Mesothelial cell of epicardium (in vitro differentiated cells): ENCODE measurements at regions not wholly inside any gene's neighbourhood (a gene's known extent, or its start where the extent isn't known, plus 50 kb on each side); places are given as distances from the start of the nearest gene placed in this dataset.
"Not testable (repeated sequence)": the region's sequence is repeated elsewhere in the genome, so short reads cannot be mapped to it uniquely, and the experiment has no call there.

ENCODE experiments used
- DNase-seq, 2 experiments: peaks; one replicate each; pipeline ENCODE4 v3.0.0; 2021; ENCODE audit warnings: low spot score in 2 of 2; ENCODE audit not compliant: unreplicated experiment in 2 of 2
- H3K27ac Mint-ChIP-seq: 2 replicates; pipeline ENCODE4 v1.8.0; 2021; ENCODE audit warnings: mixed read lengths
- H3K27me3 Mint-ChIP-seq: 2 replicates; pipeline ENCODE4 v1.8.0; 2021; ENCODE audit warnings: low read depth, mixed read lengths
- H3K36me3 Mint-ChIP-seq: 2 replicates; pipeline ENCODE4 v1.8.0; 2021; ENCODE audit warnings: mixed read lengths
- H3K4me1 Mint-ChIP-seq: 2 replicates; pipeline ENCODE4 v1.8.0; 2021; ENCODE audit warnings: mixed read lengths
- H3K4me3 Mint-ChIP-seq: 2 replicates; pipeline ENCODE4 v1.8.0; 2021; ENCODE audit warnings: mild to moderate bottlenecking, moderate library complexity, mixed read lengths
- H3K9me3 Mint-ChIP-seq: 2 replicates; pipeline ENCODE4 v1.8.0; 2021; ENCODE audit warnings: mixed read lengths
- TF ChIP-seq, protein P1 (sequence below): fragments of 200-600 bp; sonication (generic); IDR thresholded peaks from one replicate; pipeline ENCODE4 v1.5.0; 2021; ENCODE audit warnings: antibody characterized with exemption; ENCODE audit not compliant: unreplicated experiment

DNA sequence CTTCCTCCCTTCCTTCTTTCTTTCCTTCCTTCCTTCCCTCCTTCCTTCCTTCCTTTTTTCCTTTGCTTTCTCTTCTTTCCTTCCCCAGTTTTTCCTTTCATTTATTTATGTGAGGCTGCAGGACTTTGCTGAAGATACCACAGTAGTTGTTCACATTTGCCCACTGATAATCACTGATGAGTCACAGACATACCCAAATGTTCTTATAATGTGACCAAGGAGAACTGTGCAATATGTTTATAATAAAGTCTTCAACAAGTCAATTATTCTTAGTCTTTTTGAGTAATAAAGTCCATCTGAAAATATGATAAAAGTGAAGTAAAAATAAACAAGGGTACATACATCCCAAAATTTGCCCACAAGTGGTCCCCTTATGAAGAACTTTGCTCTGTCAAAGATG, 159.7 kb downstream of the GNAI1 start:
- DNase-seq, result no peak
- Mint-ChIP-seq H3K9me3 (peaks cover 66% of the 10 kb centered on the region), H3K4me3 (no peak overlapping the region), H3K4me1 (no peaks in the 10 kb centered on the region), H3K27me3 (no peaks in the 10 kb centered on the region), H3K36me3 (peaks cover 10% of the 10 kb centered on the region), H3K27ac (no peak overlapping the region)
- TF ChIP-seq, protein P1, sequence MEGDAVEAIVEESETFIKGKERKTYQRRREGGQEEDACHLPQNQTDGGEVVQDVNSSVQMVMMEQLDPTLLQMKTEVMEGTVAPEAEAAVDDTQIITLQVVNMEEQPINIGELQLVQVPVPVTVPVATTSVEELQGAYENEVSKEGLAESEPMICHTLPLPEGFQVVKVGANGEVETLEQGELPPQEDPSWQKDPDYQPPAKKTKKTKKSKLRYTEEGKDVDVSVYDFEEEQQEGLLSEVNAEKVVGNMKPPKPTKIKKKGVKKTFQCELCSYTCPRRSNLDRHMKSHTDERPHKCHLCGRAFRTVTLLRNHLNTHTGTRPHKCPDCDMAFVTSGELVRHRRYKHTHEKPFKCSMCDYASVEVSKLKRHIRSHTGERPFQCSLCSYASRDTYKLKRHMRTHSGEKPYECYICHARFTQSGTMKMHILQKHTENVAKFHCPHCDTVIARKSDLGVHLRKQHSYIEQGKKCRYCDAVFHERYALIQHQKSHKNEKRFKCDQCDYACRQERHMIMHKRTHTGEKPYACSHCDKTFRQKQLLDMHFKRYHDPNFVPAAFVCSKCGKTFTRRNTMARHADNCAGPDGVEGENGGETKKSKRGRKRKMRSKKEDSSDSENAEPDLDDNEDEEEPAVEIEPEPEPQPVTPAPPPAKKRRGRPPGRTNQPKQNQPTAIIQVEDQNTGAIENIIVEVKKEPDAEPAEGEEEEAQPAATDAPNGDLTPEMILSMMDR, result no peak

DNA sequence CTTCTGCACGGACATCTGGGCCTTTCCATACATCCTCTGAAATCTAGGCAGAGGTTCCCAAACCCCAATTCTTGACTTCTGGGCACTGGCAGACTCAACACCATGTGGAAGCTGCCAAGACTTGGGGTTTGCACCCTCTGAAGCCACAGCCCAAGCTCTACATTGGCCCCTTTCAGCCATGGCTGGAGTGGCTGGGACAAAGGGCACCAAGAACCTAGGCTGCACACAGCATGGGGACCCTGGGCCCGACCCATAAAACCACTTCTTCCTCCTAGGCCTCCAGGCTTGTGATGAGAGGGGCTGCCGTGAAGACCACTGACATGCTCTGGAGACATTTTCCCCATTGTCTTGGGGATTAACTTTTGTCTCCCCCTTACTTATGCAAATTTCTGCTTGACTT, 158.0 kb downstream of the GNAI1 start:
- H3K27ac Mint-ChIP-seq, result not testable (repeated sequence)
- H3K9me3 Mint-ChIP-seq, result peaks cover 58% of the 10 kb centered on the region

DNA sequence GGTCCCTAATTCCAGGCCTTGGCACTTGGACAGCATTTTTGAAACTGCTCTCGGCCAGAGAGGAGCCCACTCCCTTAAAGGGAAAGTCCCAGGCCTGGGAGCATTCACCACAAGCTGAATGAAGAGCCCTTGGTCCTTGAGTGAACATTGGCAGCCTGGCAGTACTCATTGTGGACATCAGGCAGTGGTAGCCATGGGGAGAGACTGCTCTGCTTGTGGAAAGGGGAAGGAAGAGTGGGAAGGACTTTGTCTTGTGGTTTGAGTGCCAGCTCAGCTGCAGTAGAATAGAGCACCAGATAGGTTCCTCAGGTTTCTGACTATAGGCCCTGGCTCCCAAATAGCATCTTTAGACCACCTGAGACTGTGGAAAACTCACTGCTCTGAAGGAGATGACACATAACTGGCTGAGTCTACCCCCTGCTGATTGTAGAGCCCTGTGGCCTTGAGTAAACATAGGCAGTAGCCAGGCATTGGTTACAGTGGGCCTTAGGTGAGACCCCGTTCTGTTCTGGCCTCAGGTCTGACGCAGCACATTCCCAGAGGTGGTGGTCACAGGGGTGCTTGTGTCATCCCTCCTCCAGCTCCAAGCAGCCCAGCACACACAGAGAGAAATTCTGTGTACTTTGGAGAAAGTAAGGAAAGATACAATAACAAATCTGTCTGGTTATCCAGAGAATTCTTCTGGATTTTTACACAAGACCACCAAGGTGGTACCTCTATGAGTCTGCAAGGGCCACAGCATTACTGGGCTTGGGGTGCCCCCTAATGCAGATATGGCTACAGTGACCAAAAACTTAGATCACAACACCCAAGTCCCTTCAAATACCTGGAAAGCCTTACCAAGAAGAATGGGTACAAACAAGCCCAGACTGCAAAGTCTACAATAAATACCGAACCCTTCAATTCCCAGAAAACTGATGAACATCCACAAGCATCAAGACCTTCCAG, 153.8 kb downstream of the GNAI1 start:
- Mint-ChIP-seq H3K27ac (no peak overlapping the region), H3K4me1 (peaks cover 12% of the 10 kb centered on the region), H3K4me3 (no peak overlapping the region), H3K9me3 (peaks cover 32% of the 10 kb centered on the region), H3K27me3 (no peaks in the 10 kb centered on the region), H3K36me3 (peaks cover 4% of the 10 kb centered on the region)
- TF ChIP-seq, protein P1, result no peak
- no peak for DNase-seq

More for the DNA sequence above, 158.0 kb downstream of the GNAI1 start:
- DNase-seq, H3K4me1 Mint-ChIP-seq, H3K4me3 Mint-ChIP-seq, H3K27me3 Mint-ChIP-seq, H3K36me3 Mint-ChIP-seq: not testable (repeated sequence)

DNA sequence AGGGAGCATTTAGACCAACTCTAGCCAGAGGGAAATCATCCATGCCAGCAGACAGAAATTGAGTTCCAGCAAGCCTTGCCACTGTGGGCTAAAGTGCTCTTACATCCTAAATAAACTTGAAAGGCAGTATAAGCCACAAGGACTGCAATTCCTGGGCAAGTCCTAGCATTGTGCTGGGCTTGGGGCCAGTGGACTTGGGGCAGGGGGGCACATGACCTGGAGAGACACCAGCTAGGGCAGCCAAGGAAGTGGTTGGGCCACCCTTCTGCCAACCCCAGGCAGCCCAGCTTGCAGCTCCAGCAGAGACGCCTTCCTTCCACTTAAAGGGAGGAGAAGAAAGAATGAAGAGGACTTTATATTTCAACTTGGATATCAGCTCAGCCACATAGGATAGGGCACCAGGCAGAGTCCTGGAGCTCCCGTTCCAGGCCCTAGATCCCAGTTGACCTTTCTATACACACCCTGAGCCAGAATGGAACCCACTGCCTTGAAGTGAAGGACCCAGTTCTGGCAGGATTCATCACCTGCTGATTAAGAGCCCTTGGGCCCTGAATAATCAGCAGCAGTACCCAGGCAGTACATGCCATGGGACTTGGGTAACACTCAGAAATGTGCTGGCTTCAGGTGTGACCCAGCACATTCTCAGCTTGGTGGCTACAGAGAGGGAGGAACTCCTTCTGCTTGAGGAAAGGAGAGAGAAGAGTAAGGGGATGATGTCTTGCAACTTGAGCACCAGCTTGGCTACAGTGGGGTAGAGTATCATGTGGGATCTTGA, 153.0 kb downstream of the GNAI1 start:
- H3K27ac Mint-ChIP-seq, result no peak overlapping the region
- H3K27me3 Mint-ChIP-seq, result no peaks in the 10 kb centered on the region
- TF ChIP-seq, protein P1, result no peak
- H3K4me3 Mint-ChIP-seq, result no peak overlapping the region
- peaks cover 12% of the 10 kb centered on the region for H3K4me1 Mint-ChIP-seq
- peaks cover 4% of the 10 kb centered on the region for H3K36me3 Mint-ChIP-seq
- peaks cover 25% of the 10 kb centered on the region for H3K9me3 Mint-ChIP-seq
- no peak for DNase-seq

DNA sequence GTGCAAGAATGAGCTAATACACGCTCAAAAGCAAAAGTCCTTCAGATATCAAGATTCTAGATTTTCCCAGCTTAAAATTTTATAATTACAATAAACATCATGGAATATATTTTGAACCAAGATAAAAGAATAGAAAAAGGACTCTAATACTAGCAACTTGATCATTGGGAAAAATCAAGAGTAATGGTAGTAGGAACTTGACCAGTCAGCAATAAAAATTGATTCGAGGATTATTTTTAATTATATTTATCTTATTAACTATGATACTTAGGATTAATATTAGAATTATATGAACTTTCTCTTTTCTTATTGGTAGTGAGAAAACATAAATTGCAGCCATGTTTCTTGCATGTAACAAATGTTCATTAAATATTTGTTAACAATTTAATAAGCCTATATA, 152.0 kb downstream of the GNAI1 start:
- peaks cover 21% of the 10 kb centered on the region for H3K9me3 Mint-ChIP-seq
- no peak overlapping the region for H3K4me3 Mint-ChIP-seq
- H3K27ac Mint-ChIP-seq, result no peak overlapping the region
- H3K36me3 Mint-ChIP-seq, result peaks cover 4% of the 10 kb centered on the region
- TF ChIP-seq, protein P1, result no peak
- DNase-seq, result no peak
- H3K27me3 Mint-ChIP-seq, result no peaks in the 10 kb centered on the region
- peaks cover 12% of the 10 kb centered on the region for H3K4me1 Mint-ChIP-seq

DNA sequence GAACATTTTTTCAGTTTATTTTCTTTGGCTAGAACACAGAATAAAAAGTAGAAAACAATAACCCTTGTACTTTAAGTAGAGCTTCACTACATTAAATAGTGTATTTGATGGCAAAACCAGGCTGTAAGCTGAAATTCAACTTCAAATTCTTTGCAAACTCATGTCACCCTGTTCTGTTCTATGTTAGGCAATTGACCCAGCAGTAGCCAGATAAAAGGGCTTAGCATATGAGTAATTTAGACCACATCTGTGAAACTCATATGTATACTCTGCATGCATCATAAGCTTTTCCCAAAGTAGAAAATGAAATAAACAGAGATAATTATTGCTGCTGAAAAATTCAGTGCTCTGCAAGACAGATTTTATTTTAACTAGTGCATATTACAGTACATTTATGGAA, 150.2 kb downstream of the GNAI1 start:
- peaks cover 5% of the 10 kb centered on the region for H3K9me3 Mint-ChIP-seq
- no peak for DNase-seq
- TF ChIP-seq, protein P1, result no peak
- no peaks in the 10 kb centered on the region for H3K36me3 Mint-ChIP-seq
- peaks cover 13% of the 10 kb centered on the region for H3K4me1 Mint-ChIP-seq
- H3K27me3 Mint-ChIP-seq, result no peaks in the 10 kb centered on the region
- no peak overlapping the region for H3K4me3 Mint-ChIP-seq
- peak overlapping the region; percentile 47 for H3K27ac Mint-ChIP-seq
